HG02840 (cell line): ENCODE measurements at regions not wholly inside any gene's neighbourhood (a gene's known extent, or its start where the extent isn't known, plus 50 kb on each side); places are given as distances from the start of the nearest gene placed in this dataset.
"Not testable (repeated sequence)": the region's sequence is repeated elsewhere in the genome, so short reads cannot be mapped to it uniquely, and the experiment has no call there.

Source experiments
- ATAC-seq: cut with Tn5 transposase; IDR thresholded peaks from one replicate; pipeline ENCODE4 v1.9.1; 2021; ENCODE audit warnings: mild to moderate bottlenecking, moderate library complexity, moderate number of reproducible peaks; ENCODE audit not compliant: unreplicated experiment, low FRiP score

DNA sequence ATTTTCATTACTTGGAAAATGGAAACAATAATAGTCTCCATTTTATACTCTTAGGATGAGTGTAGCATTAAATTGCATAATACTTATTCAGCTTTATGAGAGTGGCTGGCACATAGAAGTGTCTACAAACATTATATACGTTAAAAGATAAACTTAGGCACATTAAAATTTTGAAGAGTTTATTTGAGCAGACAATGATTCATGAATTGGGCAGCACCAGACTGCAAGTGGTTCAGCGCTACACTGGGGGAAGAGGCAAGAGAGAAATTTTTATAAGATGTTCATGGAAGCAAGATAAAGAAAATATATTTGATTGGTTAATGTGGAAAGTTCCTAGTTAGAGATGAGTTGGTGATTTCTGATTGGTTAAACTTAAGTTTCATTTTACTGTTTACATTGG is 243.7 kb downstream of the RASEF start:
- ATAC-seq: no peak

- no peak for ATAC-seq
These were observed 242.8 kb downstream of the RASEF start for GRCh38 chr9:82820186-82820585.

GRCh38 chr9:82829818-82830217 is 233.1 kb downstream of the RASEF start:
- no peak for ATAC-seq

DNA sequence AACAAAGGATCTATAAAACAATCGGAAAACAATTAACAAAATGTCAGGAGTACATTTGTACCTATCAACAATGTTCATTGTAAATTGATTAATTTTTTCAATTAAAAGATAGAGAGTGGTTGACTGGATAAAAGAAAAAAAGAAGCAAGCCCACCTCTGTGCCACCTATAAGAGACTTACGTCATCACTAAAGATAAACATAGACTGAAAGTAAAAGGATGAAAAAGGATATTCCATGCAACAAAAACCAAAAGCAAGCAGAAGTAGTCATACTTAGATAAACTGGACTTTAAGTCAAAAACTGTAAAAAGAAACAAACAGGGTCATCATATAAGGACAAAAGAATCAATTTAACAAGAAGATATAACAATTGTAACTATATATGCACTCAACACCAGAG is 197.4 kb downstream of the RASEF start:
- no peak for ATAC-seq

DNA sequence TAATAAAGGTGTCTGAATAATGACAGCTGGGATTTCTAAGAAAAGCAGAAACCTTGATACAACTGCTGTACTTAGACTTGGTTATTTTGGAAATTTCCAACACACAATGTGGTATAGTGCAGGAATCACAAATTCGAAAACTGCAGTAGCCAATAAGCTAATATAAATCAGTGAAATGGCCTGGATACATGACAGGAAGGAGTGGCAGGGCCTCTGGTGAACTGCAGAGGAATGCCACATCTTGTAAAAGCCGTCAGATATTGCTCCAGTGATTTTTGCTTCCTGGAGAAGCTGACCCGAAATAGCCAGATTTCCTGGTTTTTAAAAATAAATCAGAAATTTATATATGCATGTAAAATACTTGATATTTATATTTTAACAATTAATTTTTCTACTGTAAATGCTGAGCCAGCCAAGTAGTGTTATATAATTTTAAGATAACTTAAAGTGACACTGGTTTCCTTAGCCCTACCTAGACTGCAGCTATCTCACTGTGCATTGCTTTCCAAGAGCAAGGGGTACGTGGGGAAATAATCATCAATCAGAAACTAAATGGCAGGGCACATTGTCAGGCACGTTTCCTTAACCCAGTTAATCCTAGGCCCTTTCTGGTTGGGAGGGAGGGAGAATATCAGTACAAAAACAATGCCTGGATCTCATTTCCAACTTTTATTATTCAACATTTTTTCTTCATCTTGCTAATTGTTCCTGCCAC is 182.4 kb downstream of the RASEF start:
- ATAC-seq: no peak

- no peak for ATAC-seq
These were observed 180.8 kb downstream of the RASEF start for GRCh38 chr9:82882138-82882537.

DNA sequence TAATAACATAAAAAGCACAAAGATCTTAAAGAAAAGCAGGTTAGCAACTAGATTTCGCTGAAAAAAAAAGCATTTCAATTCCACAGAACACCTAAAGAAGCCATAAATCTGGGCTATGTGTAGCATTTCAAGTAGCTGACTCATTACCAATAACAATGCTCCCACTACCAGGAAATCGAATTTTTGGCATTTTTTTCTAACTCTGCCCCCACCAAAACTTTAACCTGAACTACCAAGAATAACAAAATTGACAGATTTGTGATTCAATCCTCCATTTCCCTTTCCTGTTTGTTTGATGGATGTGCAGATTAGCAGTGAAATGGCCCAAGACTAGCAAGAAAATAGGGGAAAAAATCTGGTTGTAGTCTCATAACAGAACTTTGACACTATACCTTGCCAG is 180.2 kb downstream of the RASEF start:
- ATAC-seq: no peak

DNA sequence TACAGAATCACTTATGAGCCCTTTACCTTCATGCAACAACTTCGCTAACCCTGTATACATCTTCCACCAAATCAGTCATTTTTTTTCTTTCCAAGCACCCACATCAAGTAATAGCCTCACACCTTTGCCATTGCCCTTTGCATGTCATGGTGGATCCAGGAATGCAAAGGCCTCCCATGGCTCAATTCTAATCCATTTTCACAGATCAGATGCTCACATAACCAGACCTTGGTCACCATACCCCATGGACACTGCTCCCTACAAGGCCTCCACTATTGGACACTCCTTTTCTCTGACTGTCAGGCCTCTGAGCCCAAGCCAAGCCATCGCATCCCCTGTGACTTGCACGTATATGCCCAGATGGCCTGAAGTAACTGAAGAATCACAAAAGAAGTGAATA is 179.5 kb downstream of the RASEF start:
- no peak for ATAC-seq

DNA sequence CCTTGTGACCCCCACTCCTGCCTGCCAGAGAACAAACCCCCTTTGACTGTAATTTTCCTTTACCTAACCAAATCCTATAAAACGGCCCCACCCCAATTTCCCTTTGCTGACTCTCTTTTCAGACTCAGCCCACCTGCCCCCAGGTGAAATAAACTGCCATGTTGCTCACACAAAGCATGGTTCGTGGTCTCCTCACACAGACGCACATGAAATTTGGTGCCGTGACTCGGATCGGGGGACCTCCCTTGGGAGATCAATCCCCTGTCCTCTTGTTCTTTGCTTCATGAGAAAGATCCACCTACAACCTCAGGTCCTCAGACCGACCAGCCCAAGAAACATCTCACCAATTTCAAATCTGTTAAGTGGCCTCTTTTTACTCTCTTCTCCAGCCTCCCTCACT is 179.0 kb downstream of the RASEF start:
- ATAC-seq: not testable (repeated sequence)

DNA sequence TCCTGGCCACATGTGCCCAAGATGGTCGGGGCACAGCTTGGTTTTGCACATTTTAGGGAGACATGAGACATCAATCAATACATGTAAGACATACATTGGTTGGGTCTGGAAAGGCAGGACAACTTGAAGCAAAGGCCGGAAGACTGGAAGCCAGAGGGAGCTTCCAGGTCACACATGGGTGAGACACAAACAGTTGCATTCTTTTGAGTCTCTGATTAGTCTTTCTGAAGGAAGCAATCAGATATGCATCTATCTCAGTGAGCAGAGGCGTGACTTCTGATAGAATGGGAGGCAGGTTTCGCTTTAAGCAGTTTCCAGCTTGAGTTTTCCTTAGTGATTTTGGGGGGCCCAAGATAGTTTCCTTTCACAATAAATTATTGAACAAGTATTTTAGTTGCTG is 172.5 kb downstream of the RASEF start:
- ATAC-seq: no peak

DNA sequence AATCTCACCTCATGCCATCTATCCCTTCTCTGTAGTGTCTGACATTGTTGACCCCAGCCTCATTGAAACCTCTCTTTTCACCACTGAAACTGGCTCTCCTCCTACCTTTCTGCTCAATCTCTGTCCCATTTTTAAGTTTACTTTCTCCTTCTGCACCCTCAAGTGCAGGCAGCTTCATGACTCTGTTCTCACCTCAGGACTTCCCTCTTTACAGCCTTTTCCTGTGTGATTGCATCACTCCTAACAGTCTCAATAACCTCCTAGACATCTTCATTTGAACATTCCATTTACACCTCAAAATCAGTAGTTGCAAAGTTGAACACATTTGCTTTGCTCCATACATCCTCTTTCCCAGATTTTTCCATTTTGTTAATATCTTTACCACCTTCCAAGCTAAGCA is 172.1 kb downstream of the RASEF start:
- no peak for ATAC-seq

- ATAC-seq: no peak
These were observed 171.6 kb downstream of the RASEF start for GRCh38 chr9:82891321-82891720.

- no peak for ATAC-seq
These were observed 169.4 kb downstream of the RASEF start for GRCh38 chr9:82893549-82893948.

GRCh38 chr9:82894548-82894947 is 168.4 kb downstream of the RASEF start:
- ATAC-seq: no peak

GRCh38 chr9:82894961-82895821 is 167.8 kb downstream of the RASEF start:
- ATAC-seq: no peak

DNA sequence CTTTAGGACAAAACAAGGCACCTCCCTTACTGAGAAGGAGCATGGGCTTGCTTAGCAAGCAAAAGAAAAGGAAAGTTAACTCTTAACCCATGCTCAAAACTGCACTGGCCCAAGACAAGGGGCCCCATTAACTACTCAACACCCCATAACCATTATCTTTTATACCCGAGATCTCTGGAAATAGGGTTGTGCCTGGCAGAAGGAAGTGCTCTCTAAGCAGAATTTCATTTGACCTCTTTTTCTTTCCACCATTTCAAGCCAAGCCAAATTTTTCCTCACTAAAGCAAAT is 167.2 kb downstream of the RASEF start:
- no peak for ATAC-seq

DNA sequence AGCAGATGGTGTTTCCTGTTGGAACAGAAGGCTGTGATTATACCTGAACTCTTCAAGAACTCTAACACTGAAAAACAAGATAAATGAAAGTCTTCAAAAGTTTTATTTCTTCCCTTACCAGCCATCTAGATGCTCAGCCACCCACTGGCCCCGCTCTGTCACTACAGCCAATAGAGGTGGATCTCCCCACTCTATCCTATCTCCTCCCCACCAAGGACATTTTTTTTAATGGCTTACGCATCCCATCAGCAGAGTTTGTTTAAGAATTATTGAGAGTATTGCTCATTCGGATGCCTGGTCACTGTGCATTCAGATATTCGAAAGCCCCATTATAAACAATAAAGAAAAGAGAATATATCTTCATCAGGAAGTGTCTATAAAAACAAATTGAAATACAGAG is 159.4 kb downstream of the RASEF start:
- no peak for ATAC-seq

DNA sequence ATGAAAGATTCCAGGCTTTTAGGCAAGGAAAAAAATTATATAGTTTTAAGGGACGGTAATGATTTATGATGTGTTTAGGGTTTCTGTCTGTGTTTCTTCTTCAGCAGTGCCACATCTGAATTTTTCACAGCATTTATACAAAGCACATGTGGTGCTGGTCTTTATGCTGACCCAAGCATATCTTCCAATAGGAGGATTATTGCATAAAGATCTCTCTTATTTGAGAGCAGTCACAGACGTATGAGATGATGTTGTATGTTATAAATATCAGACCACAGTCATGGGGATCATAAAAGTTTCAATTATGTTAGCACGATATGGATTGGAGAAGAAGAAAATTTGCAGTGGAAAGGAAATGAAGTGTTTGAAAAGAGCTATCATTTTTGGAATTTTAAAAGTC is 150.9 kb downstream of the RASEF start:
- no peak for ATAC-seq

DNA sequence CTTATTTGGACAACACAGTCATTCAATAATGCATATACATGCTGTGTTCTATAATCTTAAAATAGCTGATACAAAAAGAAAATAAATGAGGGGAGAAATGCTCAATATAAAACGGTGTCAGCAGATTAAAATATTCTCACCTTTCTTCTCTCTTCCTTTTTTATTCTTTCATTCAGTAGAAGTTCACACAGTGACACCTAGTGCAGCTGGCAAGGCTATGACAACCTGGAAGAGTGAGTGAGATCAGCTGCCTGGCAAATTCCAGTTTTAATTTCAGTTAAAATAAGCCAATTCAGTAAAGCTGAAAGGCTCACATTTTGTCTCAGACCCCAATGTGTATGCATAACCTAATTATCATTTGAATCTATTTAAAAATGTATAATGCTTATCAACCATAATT is 150.3 kb downstream of the RASEF start:
- no peak for ATAC-seq

GRCh38 chr9:82916238-82916637 is 146.7 kb downstream of the RASEF start:
- not testable (repeated sequence) for ATAC-seq

- no peak for ATAC-seq
These were observed 142.8 kb downstream of the RASEF start for GRCh38 chr9:82920154-82920553.

DNA sequence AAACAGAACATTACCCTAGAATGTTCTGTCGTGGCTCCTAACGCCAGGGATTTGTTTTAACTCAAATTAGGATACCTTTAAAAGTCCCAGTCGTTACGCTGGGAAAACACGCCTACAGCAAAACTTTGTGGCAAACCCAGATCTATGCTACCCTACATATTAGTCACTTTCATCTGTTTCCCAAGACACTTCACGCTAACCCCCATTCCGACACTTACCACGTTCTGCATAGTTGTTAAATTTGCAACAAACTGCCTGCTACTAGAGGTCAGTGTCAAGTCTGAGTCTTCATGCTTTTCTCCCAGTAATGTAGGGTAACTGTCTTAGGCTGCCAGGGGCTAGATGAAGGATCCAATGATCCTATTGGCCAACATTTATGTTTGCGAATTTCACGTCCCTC is 140.3 kb downstream of the RASEF start:
- ATAC-seq: no peak
